ENCODE measurements at regions not wholly inside any gene's neighbourhood (a gene's known extent, or its start where the extent isn't known, plus 50 kb on each side); places are given as distances from the start of the nearest gene placed in this dataset.

GRCh38 chr9:78826527-78826926 lies 529.6 kb downstream of the PSAT1 start:
- intact Hi-C loops (cut with DNase I; ENCODE audit: low total_unique reads), result no loop called here
- no peaks in the 10 kb centered on the region for H3K27me3 ChIP-seq
- no peak overlapping the region for H3K4me3 ChIP-seq
- H3K36me3 ChIP-seq, result no peaks in the 10 kb centered on the region
- no peak overlapping the region for H3K27ac ChIP-seq
- H3K4me1 ChIP-seq, result no peaks in the 10 kb centered on the region
- no peak for TF ChIP-seq POLR2A (IDR thresholded peaks at IDR 0.05)
- TF ChIP-seq POLR2AphosphoS5 (IDR thresholded peaks at IDR 0.05), result no peak
- TF ChIP-seq CTCF (IDR thresholded peaks at IDR 0.05), result no peak
- no peak for TF ChIP-seq EP300 (IDR thresholded peaks at IDR 0.05; ENCODE audit: low read depth)
- no peaks in the 10 kb centered on the region for H3K9me3 ChIP-seq
- DNase-seq, result no peak
- WGBS, 2 donors (ENCODE audit: low coverage in 1 of 2), result 73 to 78% methylated on average over 3 of the region's 3 CpGs
- in situ Hi-C loops (cut with MboI; ENCODE audit: low pct_ligation_motif_present in 1 of 4, low pct_unique_long_range_greater_than_20kb in 1 of 4, low sequenced_read_pairs in 3 of 4), result no loop called here

- no peak for DNase-seq
- no peaks in the 10 kb centered on the region for H3K36me3 ChIP-seq
- no peak overlapping the region for H3K27ac ChIP-seq
- intact Hi-C loops (cut with DNase I; ENCODE audit: low total_unique reads), result no loop called here
- TF ChIP-seq POLR2A (IDR thresholded peaks at IDR 0.05) (no peak), POLR2AphosphoS5 (IDR thresholded peaks at IDR 0.05) (no peak), CTCF (IDR thresholded peaks at IDR 0.05) (no peak), EP300 (IDR thresholded peaks at IDR 0.05; ENCODE audit: low read depth) (no peak)
- 83 to 92% methylated on average over 3 to 6 of the region's 6 CpGs for WGBS, 2 donors (ENCODE audit: low coverage in 1 of 2)
- H3K4me3 ChIP-seq, result no peak overlapping the region
- in situ Hi-C loops (cut with MboI; ENCODE audit: low pct_ligation_motif_present in 1 of 4, low pct_unique_long_range_greater_than_20kb in 1 of 4, low sequenced_read_pairs in 3 of 4), result no loop called here
- H3K27me3 ChIP-seq, result no peaks in the 10 kb centered on the region
- no peaks in the 10 kb centered on the region for H3K4me1 ChIP-seq
- no peaks in the 10 kb centered on the region for H3K9me3 ChIP-seq
These were observed 531.6 kb downstream of the PSAT1 start for GRCh38 chr9:78828521-78828920.

GRCh38 chr9:78830301-78830700 lies 533.4 kb downstream of the PSAT1 start:
- intact Hi-C loops (cut with DNase I; ENCODE audit: low total_unique reads), result no loop called here
- no peak overlapping the region for H3K27ac ChIP-seq
- whole genome bisulfite sequencing, 2 donors (ENCODE audit: low coverage in 1 of 2), result 79 to 91% methylated on average over 1 of the region's 1 CpG
- DNase-seq, result no peak
- TF ChIP-seq POLR2A (IDR thresholded peaks at IDR 0.05), result no peak
- no peak for TF ChIP-seq CTCF (IDR thresholded peaks at IDR 0.05)
- TF ChIP-seq EP300 (IDR thresholded peaks at IDR 0.05; ENCODE audit: low read depth), result no peak
- no peak for TF ChIP-seq POLR2AphosphoS5 (IDR thresholded peaks at IDR 0.05)
- no peaks in the 10 kb centered on the region for H3K36me3 ChIP-seq
- in situ Hi-C loops (cut with MboI; ENCODE audit: low pct_ligation_motif_present in 1 of 4, low pct_unique_long_range_greater_than_20kb in 1 of 4, low sequenced_read_pairs in 3 of 4), result no loop called here
- no peak overlapping the region for H3K4me3 ChIP-seq
- no peaks in the 10 kb centered on the region for H3K9me3 ChIP-seq
- no peaks in the 10 kb centered on the region for H3K27me3 ChIP-seq
- no peaks in the 10 kb centered on the region for H3K4me1 ChIP-seq

- no peak overlapping the region for H3K4me3 ChIP-seq
- intact Hi-C loops (cut with DNase I; ENCODE audit: low total_unique reads) (no loop called here), in situ Hi-C loops (cut with MboI; ENCODE audit: low pct_ligation_motif_present in 1 of 4, low pct_unique_long_range_greater_than_20kb in 1 of 4, low sequenced_read_pairs in 3 of 4) (no loop called here)
- WGBS, 2 donors (ENCODE audit: low coverage in 1 of 2), result 0 to 40% methylated on average over 1 of the region's 1 CpG
- no peaks in the 10 kb centered on the region for H3K27me3 ChIP-seq
- TF ChIP-seq EP300 (IDR thresholded peaks at IDR 0.05; ENCODE audit: low read depth), result no peak
- no peak for TF ChIP-seq CTCF (IDR thresholded peaks at IDR 0.05)
- TF ChIP-seq POLR2A (IDR thresholded peaks at IDR 0.05), result no peak
- no peak for TF ChIP-seq POLR2AphosphoS5 (IDR thresholded peaks at IDR 0.05)
- no peak overlapping the region for H3K27ac ChIP-seq
- H3K4me1 ChIP-seq, result no peaks in the 10 kb centered on the region
- DNase-seq, result no peak
- H3K9me3 ChIP-seq, result no peaks in the 10 kb centered on the region
- no peaks in the 10 kb centered on the region for H3K36me3 ChIP-seq
These were observed 534.8 kb downstream of the PSAT1 start for GRCh38 chr9:78831726-78832125.

Measured in transverse colon (tissue), 4 donors.